ENCODE measurements at regions not wholly inside any gene's neighbourhood (a gene's known extent, or its start where the extent isn't known, plus 50 kb on each side); places are given as distances from the start of the nearest gene placed in this dataset.
A peak's percentile ranks its signal among the peaks of the same experiment; 100 is the strongest.
"Not testable (repeated sequence)": the region's sequence is repeated elsewhere in the genome, so short reads cannot be mapped to it uniquely, and the experiment has no call there.

DNA sequence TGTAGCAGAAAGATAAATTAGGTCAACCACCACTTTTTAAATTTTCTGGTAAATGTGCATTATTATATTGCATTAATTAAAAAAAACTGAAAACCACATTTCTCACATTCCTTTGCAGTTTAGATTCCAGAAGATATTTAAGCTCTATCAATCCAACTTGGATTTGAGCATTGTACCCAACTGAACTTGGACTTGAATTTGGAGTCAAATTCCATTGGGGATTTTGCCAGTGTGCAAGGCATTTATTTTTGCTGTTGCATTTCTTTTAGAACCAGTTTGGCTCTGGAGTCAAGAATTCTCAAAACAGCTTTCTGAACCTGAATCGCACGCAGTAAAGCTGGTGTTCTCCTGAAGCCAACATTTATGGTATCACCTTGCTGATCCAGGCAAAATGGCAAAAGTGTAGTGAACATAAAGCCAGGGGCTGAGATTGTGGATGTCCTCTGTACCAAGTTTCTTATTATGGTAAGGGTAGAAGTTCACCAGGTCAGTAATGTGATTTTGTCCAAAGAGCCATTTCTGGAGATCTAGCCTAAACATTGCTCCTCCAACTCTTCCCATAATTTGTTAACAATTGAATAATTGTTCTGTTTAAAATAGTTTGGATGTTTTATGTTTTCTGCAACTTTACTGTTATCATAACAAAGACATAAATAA lies 890.9 kb downstream of the LRRIQ3 start:
- no peak for DNase-seq (ENCODE audit: low read depth)
- TF ChIP-seq CTCF (IDR thresholded peaks at IDR 0.05; ENCODE audit: control insufficient read depth, extremely low read depth, insufficient read depth): no peak
- H3K4me3 ChIP-seq (ENCODE audit: low read depth, low read length): no peak overlapping the region

DNA sequence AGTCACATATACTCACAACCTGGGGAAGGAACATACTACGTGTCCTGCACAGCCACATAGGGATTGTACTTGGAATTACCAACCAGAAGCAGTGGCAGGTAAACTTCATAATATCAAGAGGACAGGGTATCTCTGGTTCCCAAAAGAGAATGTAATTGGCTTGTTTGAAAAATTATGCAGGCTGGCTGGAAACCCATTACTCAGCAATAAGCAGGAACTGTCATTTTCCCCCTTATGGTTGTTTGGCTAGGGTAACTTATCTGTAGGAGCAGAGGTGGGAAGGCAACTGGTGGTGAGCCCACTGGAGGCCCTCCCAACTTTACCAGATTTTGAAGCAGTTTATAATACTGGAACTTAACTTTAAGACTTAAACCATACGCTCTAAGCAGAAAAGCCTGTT lies 924.1 kb downstream of the LRRIQ3 start:
- no peak for TF ChIP-seq CTCF (IDR thresholded peaks at IDR 0.05; ENCODE audit: control insufficient read depth, extremely low read depth, insufficient read depth)
- no peak overlapping the region for H3K4me3 ChIP-seq (ENCODE audit: low read depth, low read length)
- no peak for DNase-seq (ENCODE audit: low read depth)

DNA sequence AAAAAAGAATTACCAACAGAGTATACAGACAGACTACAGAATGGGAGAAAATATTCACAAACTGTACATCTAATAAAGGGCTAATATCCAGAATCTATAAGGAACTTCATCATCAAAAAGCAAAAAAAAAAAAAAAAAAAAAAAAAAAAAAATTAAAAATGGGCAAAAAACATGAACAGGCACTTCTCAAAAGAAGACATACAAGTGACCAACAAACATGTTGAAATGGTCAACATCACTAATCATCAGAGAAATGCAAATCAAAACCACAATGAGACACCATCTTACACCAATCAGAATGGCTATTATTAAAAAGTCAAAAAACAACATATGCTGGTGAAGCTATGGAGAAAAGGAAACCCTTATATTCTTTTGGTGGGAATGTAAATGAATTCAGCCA lies 952.8 kb downstream of the LRRIQ3 start:
- not testable (repeated sequence) for DNase-seq (ENCODE audit: low read depth)

GRCh38 chr1:73218995-73219546 lies 936.7 kb upstream of the NEGR1 start:
- DNase-seq (ENCODE audit: low read depth): no peak
- TF ChIP-seq CTCF (IDR thresholded peaks at IDR 0.05; ENCODE audit: control insufficient read depth, extremely low read depth, insufficient read depth): no peak
- no peak overlapping the region for H3K4me3 ChIP-seq (ENCODE audit: low read depth, low read length)

More for the DNA sequence above, 952.8 kb downstream of the LRRIQ3 start:
- H3K4me3 ChIP-seq (ENCODE audit: low read depth, low read length): not testable (repeated sequence)

DNA sequence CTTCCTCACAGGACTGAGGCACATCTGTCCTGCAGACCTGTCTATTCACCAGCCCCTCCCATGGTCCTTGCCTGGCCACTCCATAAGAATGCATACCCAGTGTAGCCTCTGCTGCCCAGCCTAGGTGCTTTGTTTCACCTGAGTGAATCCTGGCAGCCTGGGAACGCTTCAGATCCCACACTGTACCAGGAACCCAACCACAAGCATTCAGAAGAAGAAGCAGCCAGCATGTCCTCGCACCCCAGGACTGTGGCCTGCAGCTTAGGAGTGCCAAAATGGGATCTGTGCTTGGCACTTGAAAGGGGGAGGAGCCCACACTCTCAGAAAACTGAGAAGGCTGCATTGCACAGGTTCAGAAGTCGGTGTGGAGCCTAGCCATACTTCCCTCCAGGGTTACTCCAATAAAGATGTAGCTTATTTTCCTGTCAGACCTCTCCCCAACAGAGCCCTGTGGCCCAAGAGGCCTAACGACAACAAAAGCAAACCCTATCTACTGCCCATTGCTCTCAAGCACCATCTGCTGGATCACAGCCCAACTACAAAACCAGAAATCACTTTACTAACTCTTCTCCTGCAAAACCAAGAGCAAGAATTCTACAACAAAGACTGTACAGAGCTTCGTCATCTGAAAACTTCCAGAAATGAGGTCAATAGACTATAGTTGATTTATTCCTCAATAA lies 923.1 kb upstream of the NEGR1 start:
- TF ChIP-seq CTCF (IDR thresholded peaks at IDR 0.05; ENCODE audit: control insufficient read depth, extremely low read depth, insufficient read depth): peak; percentile 22
- no peak for DNase-seq (ENCODE audit: low read depth)
- no peak overlapping the region for H3K4me3 ChIP-seq (ENCODE audit: low read depth, low read length)

GRCh38 chr1:73197972-73198371 lies 915.6 kb upstream of the NEGR1 start:
- no peak for DNase-seq (ENCODE audit: low read depth)
- TF ChIP-seq CTCF (IDR thresholded peaks at IDR 0.05; ENCODE audit: control insufficient read depth, extremely low read depth, insufficient read depth): no peak
- H3K4me3 ChIP-seq (ENCODE audit: low read depth, low read length): no peak overlapping the region

DNA sequence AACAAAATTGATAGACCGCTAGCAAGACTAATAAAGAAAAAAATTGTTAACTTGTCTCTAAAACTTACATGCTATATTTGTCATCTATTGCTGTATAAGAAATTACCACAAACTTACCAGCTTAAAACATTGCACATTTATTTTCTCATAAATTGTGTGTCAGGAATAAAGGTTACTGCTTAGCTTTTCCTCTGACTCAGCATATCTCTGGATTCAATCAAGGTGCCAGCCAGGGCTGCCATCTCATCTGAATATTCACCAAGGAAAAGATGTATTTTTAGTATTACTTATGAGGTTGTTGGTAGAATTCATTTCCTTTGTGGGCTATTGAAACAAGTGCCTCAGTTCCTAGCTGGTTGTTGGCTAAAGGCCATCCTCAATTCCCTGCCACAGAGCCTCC lies 912.6 kb upstream of the NEGR1 start:
- DNase-seq (ENCODE audit: low read depth): no peak
- TF ChIP-seq CTCF (IDR thresholded peaks at IDR 0.05; ENCODE audit: control insufficient read depth, extremely low read depth, insufficient read depth): no peak
- no peak overlapping the region for H3K4me3 ChIP-seq (ENCODE audit: low read depth, low read length)

DNA sequence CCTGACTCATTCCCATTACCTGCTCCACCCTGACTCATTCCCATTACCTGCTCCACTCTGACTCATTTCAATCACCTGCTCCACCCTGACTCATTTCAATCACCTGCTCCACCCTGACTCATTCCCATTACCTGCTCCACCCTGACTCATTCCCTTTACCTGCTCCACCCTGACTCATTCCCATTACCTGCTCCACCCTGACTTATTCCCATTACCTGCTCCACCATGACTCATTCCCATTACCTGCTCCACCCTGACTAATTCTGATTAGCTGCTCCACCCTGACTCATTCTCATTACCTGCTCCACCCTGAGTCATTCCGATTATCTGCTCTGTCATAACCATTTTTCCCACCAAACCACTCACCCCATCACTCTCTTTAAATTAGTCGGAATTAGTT lies 901.2 kb upstream of the NEGR1 start:
- not testable (repeated sequence) for H3K4me3 ChIP-seq (ENCODE audit: low read depth, low read length); DNase-seq (ENCODE audit: low read depth)

Data from LNCaP clone FGC (cell line).